Heart left ventricle (tissue), 16 donors: ENCODE measurements at regions not wholly inside any gene's neighbourhood (a gene's known extent, or its start where the extent isn't known, plus 50 kb on each side); places are given as distances from the start of the nearest gene placed in this dataset.

Experiments
- ATAC-seq, 4 donors: fragments of 200-7000 bp; cut with Tn5 transposase; one replicate each; pipeline ENCODE4 v1.9.1; 2020 to 2022; ENCODE audit warnings: moderate library complexity in 4 of 4, mild to moderate bottlenecking in 3 of 4, moderate number of reproducible peaks in 1 of 4
- DNase-seq, 5 donors: peaks; one replicate each; pipeline ENCODE4 v3.0.0-alpha.2; 2020
- H3K27ac ChIP-seq, 12 donors: fragments of 200-600 bp; sonication (generic) in 4 of 12; one replicate each; pipeline versions ENCODE4 v1.5.0 to v1.8.0; 2016 to 2022; ENCODE audit warnings: mild to moderate bottlenecking in 2 of 12
- H3K27me3 ChIP-seq, 9 donors: fragments of 200-600 bp; sonication (generic) in 2 of 9; one replicate each; pipeline versions ENCODE4 v1.5.1 to v1.8.0; 2016 to 2022; ENCODE audit warnings: mild to moderate bottlenecking in 3 of 9
- H3K36me3 ChIP-seq, 9 donors: fragments of 200-600 bp; sonication (generic) in 2 of 9; one replicate each; pipeline versions ENCODE4 v1.5.0 to v1.8.0; 2018 to 2022; ENCODE audit warnings: mild to moderate bottlenecking in 2 of 9
- H3K4me1 ChIP-seq, 12 donors: fragments of 200-600 bp; sonication (generic) in 4 of 12; one replicate each; pipeline versions ENCODE4 v1.5.0 to v1.8.0; 2016 to 2022; ENCODE audit warnings: mild to moderate bottlenecking in 3 of 12
- H3K4me3 ChIP-seq, 12 donors: fragments of 200-600 bp; sonication (generic) in 4 of 12; one replicate each; pipeline versions ENCODE4 v1.5.0 to v1.8.0; 2017 to 2022; ENCODE audit warnings: mild to moderate bottlenecking in 9 of 12, moderate library complexity in 4 of 12
- H3K9me3 ChIP-seq, 12 donors: fragments of 200-600 bp; sonication (generic) in 4 of 12; one replicate each; pipeline versions ENCODE4 v1.5.0 to v1.8.0; 2016 to 2022; ENCODE audit warnings: mild to moderate bottlenecking in 1 of 12
- CTCF ChIP-seq, 12 donors: fragments of 200-600 bp; sonication (generic) in 4 of 12; IDR thresholded peaks; one replicate each; pipeline versions ENCODE4 v1.5.0 to v1.8.0; 2018 to 2022; ENCODE audit warnings: antibody characterized with exemption in 12 of 12, mild to moderate bottlenecking in 5 of 12
- POLR2A ChIP-seq, 2 donors: fragments of 450-650 bp; IDR thresholded peaks; one replicate each; pipeline ENCODE4 v1.6.1; 2017; ENCODE audit warnings: antibody characterized with exemption in 2 of 2, mild to moderate bottlenecking in 2 of 2, moderate library complexity in 2 of 2
- WGBS, 4 donors: extraction: QIAGEN DNeasy Blood & Tissue Kit in 2 of 4; methylation state at CpG; one replicate each; pipeline versions ENCODE4 v1.1.5 to v1.1.7; 2013 to 2018; 5-methylcytosine and 5-hydroxymethylcytosine counted together
- intact Hi-C, 10 donors: fragments of 100-400 bp; cut with DNase I; formaldehyde crosslinking; loops; one replicate each; pipeline versions ENCODE4 v1.11.1 to v1.14.2; 2022
- donor health status: ischemic (EF 13 %, LVEDD 7.1; RV severe dilation, severe dysfunction).
- donor health status: healthy with polysubstance abuse.
- donor health status: DM: no; HTN: yes; CAD: no.
- donor health status: DM: no; HTN: no; CAD: no.
- donor health status: ischemic (EF 25% LVEDD 6.9; RV normal size, moderate dysfunction).
- donor health status: ischemic (EF 25% LVEDD 5.7; RV mildly dilated, moderate dysfunction).
- donor health status: healthy.
- donor health status: DM: yes; HTN: yes; CAD: no.
- donor health status: ischemic (EF 35%, LVEDD 5.7; RV mildly dilated, moderate dysfunction).
- donor health status: nonischemic (EF 11% LVEDD 7.7; RV severe dilation, severe dysfunction).
- donor health status: DM: yes; HTN: yes; CAD: no.
- donor health status: PGD.
- donor health status: ischemic (EF 29% LVEDD 5.4; RV normal size, mild dysfunction).
- donor health status: nonischemic (EF 23%, LVEDD 6.1; RV moderate dilation, normal function).

GRCh38 chr11:119481021-119481666 is 58.2 kb upstream of the THY1 start:
- intact Hi-C loops, result loop anchor here (1.0 to 10.0 kb wide), 18 partner anchors 51 to 691 kb away; partner anchors contain the start of gene NECTIN1 (in 4 of the 10)
- DNase-seq, result peak; percentile 70 to 87 (median 79)
- no peak for TF ChIP-seq POLR2A (IDR thresholded peaks at IDR 0.05)
- TF ChIP-seq CTCF (IDR thresholded peaks at IDR 0.05), result peak; percentile 91 to 99 (median 96)
- peaks cover 0 to 6% (median 0%) of the 10 kb centered on the region in 9 donors for H3K27me3 ChIP-seq
- peaks cover 0 to 9% (median 2%) of the 10 kb centered on the region in 12 donors for H3K4me1 ChIP-seq
- H3K9me3 ChIP-seq, result no peaks in the 10 kb centered on the region
- H3K27ac ChIP-seq, result no peak overlapping the region
- ATAC-seq, result peak; percentile 64 to 93 (median 82)
- 28 to 41% (median 31%) methylated on average over 22 to 31 of the region's 31 CpGs for WGBS, 4 donors
- no peaks in the 10 kb centered on the region for H3K36me3 ChIP-seq
- no peak overlapping the region for H3K4me3 ChIP-seq

GRCh38 chr11:119480380-119481020 is 57.5 kb upstream of the THY1 start:
- ATAC-seq (no peak), DNase-seq (no peak)
- no peaks in the 10 kb centered on the region for H3K9me3 ChIP-seq
- intact Hi-C loops, result loop anchor here (1.0 to 10.0 kb wide), 18 partner anchors 52 to 692 kb away; partner anchors contain the start of gene NECTIN1 (in 4 of the 10)
- H3K4me1 ChIP-seq, result peaks cover 0 to 9% (median 2%) of the 10 kb centered on the region in 12 donors
- no peak overlapping the region for H3K27ac ChIP-seq
- no peaks in the 10 kb centered on the region for H3K36me3 ChIP-seq
- peaks cover 0 to 6% (median 0%) of the 10 kb centered on the region in 9 donors for H3K27me3 ChIP-seq
- 89 to 93% (median 90%) methylated on average over 11 of the region's 11 CpGs for WGBS, 4 donors
- no peak overlapping the region for H3K4me3 ChIP-seq
- TF ChIP-seq POLR2A (IDR thresholded peaks at IDR 0.05) (no peak), CTCF (IDR thresholded peaks at IDR 0.05) (no peak)

GRCh38 chr11:119479685-119480275 is 56.8 kb upstream of the THY1 start:
- no peak for ATAC-seq
- DNase-seq, result no peak
- WGBS, 4 donors, result 72 to 75% (median 73%) methylated on average over 6 of the region's 6 CpGs

More at GRCh38 chr11:119479685-119480275, 56.8 kb upstream of the THY1 start:
- H3K9me3 ChIP-seq, result no peaks in the 10 kb centered on the region
- H3K36me3 ChIP-seq, result no peaks in the 10 kb centered on the region
- H3K4me3 ChIP-seq, result no peak overlapping the region
- TF ChIP-seq CTCF (IDR thresholded peaks at IDR 0.05) (peak in 2 of 12 donors; percentile 9 to 22), POLR2A (IDR thresholded peaks at IDR 0.05) (no peak)
- H3K27me3 ChIP-seq, result peaks cover 0 to 6% (median 0%) of the 10 kb centered on the region in 9 donors
- no peak overlapping the region for H3K27ac ChIP-seq
- intact Hi-C loops, result loop anchor here (2.0 to 10.0 kb wide), 23 partner anchors 53 to 693 kb away; partner anchors contain the start of genes NECTIN1 (in 4 of the 10), USP2 (in 4 of the 10), CBL (in 2 of the 10) and ABCG4 (in 1 of the 10)
- peaks cover 0 to 9% (median 2%) of the 10 kb centered on the region in 12 donors for H3K4me1 ChIP-seq
